Lower leg skin (tissue), 4 donors: ENCODE measurements at regions not wholly inside any gene's neighbourhood (a gene's known extent, or its start where the extent isn't known, plus 50 kb on each side); places are given as distances from the start of the nearest gene placed in this dataset.
"Not testable (repeated sequence)": the region's sequence is repeated elsewhere in the genome, so short reads cannot be mapped to it uniquely, and the experiment has no call there.

ENCODE experiments used
- DNase-seq, 2 donors: peaks; one replicate each; pipeline ENCODE4 v3.0.0-alpha.2; 2019; ENCODE audit warnings: low spot score in 2 of 2
- H3K4me3 ChIP-seq: fragments of 200-600 bp; sonication (generic); 2 replicates; pipeline ENCODE4 v1.5.1; 2017; ENCODE audit warnings: mild to moderate bottlenecking, low read depth; ENCODE audit not compliant: poor library complexity, severe bottlenecking
- CTCF ChIP-seq, 3 donors: fragments of 450-650 bp; IDR thresholded peaks; one replicate each; pipeline ENCODE4 v1.5.1; 2016; ENCODE audit warnings: antibody characterized with exemption in 3 of 3, mild to moderate bottlenecking in 3 of 3, moderate library complexity in 2 of 3
- POLR2A ChIP-seq, 2 donors: fragments of 450-650 bp; IDR thresholded peaks; one replicate each; pipeline ENCODE4 v1.6.1; 2016 to 2017; ENCODE audit warnings: antibody characterized with exemption in 2 of 2, mild to moderate bottlenecking in 1 of 2, moderate library complexity in 1 of 2
- WGBS, 2 donors: methylation state at CpG; one replicate each; pipeline ENCODE4 v1.1.5; 2018; 5-methylcytosine and 5-hydroxymethylcytosine counted together
- intact Hi-C: fragments of 100-400 bp; cut with DNase I; formaldehyde crosslinking; loops from one replicate; pipeline ENCODE4 v1.15.0; 2023; ENCODE audit warnings: low total_unique reads

- no peak overlapping the region for H3K4me3 ChIP-seq
- TF ChIP-seq POLR2A (IDR thresholded peaks at IDR 0.05): no peak
- TF ChIP-seq CTCF (IDR thresholded peaks at IDR 0.05): no peak
- intact Hi-C loops: no loop called here
- DNase-seq: no peak
- 66 to 69% methylated on average over 7 of the region's 7 CpGs for WGBS, 2 donors
Observed at GRCh38 chrX:1877780-1878179, 262.9 kb downstream of the ASMT start.

GRCh38 chrX:1880884-1881817 is 266.3 kb downstream of the ASMT start:
- H3K4me3 ChIP-seq, DNase-seq, intact Hi-C loops: not testable (repeated sequence)
- 86 to 90% methylated on average over 6 to 10 of the region's 10 CpGs for WGBS, 2 donors

- TF ChIP-seq CTCF (IDR thresholded peaks at IDR 0.05) (no peak), POLR2A (IDR thresholded peaks at IDR 0.05) (no peak)
- intact Hi-C loops: no loop called here
- 47 to 56% methylated on average over 8 of the region's 8 CpGs for WGBS, 2 donors
- no peak overlapping the region for H3K4me3 ChIP-seq
- DNase-seq: no peak
Observed at GRCh38 chrX:1883772-1884171, 268.9 kb downstream of the ASMT start.

GRCh38 chrX:1884446-1884845 is 269.6 kb downstream of the ASMT start:
- H3K4me3 ChIP-seq: no peak overlapping the region
- 82 to 91% methylated on average over 1 of the region's 1 CpG for WGBS, 2 donors
- no peak for TF ChIP-seq CTCF (IDR thresholded peaks at IDR 0.05)
- TF ChIP-seq POLR2A (IDR thresholded peaks at IDR 0.05): no peak
- intact Hi-C loops: no loop called here
- DNase-seq: no peak

GRCh38 chrX:1885116-1885515 is 270.3 kb downstream of the ASMT start:
- no peak overlapping the region for H3K4me3 ChIP-seq
- intact Hi-C loops: no loop called here
- TF ChIP-seq CTCF (IDR thresholded peaks at IDR 0.05) (no peak), POLR2A (IDR thresholded peaks at IDR 0.05) (no peak)
- 87% methylated on average over 12 of the region's 12 CpGs for WGBS, 2 donors
- no peak for DNase-seq

- DNase-seq: peak in 1 of 2 donors; percentile 14
- intact Hi-C loops, H3K4me3 ChIP-seq: not testable (repeated sequence)
- WGBS, 2 donors: 82 to 93% methylated on average over 8 to 9 of the region's 9 CpGs
Observed at GRCh38 chrX:1888305-1888704, 273.4 kb downstream of the ASMT start.

- H3K4me3 ChIP-seq: no peak overlapping the region
- DNase-seq: peak in 1 of 2 donors; percentile 20
- TF ChIP-seq CTCF (IDR thresholded peaks at IDR 0.05) (no peak), POLR2A (IDR thresholded peaks at IDR 0.05) (no peak)
- intact Hi-C loops: no loop called here
- WGBS, 2 donors: 82 to 87% methylated on average over 9 of the region's 9 CpGs
Observed at GRCh38 chrX:1894026-1894294, 279.1 kb downstream of the ASMT start.
